ENCODE measurements at regions not wholly inside any gene's neighbourhood (a gene's known extent, or its start where the extent isn't known, plus 50 kb on each side); places are given as distances from the start of the nearest gene placed in this dataset.

DNA sequence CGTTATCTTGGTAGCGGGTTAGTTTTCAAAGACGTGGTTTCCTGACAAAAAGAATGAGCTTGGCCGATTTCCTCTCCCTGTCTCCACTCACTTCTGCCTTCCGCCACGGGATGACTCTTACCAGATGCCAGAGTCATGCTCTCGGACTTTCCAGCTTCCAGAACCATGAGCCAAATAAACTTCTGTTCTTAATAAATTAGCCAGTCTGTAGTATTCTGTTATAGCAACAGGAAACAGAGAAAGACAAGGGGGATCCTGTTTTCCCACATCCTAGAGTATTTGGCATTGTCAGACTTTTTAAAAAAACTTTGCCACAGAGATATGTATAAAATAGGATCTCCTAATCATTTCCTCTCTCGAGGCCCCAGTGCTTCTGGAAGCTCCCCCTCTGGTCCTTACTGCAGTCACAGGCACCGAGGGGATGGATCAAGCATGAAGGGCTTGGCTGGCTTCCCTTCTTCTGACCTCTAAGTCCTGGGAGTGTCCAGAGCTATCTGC lies 84.9 kb upstream of the NAA20 start:
- TF ChIP-seq POLR2AphosphoS5 (IDR thresholded peaks at IDR 0.05) (peak in 1 of 3 donors; percentile 53), POLR2A (IDR thresholded peaks at IDR 0.05) (no peak)
- TF ChIP-seq, protein P1, sequence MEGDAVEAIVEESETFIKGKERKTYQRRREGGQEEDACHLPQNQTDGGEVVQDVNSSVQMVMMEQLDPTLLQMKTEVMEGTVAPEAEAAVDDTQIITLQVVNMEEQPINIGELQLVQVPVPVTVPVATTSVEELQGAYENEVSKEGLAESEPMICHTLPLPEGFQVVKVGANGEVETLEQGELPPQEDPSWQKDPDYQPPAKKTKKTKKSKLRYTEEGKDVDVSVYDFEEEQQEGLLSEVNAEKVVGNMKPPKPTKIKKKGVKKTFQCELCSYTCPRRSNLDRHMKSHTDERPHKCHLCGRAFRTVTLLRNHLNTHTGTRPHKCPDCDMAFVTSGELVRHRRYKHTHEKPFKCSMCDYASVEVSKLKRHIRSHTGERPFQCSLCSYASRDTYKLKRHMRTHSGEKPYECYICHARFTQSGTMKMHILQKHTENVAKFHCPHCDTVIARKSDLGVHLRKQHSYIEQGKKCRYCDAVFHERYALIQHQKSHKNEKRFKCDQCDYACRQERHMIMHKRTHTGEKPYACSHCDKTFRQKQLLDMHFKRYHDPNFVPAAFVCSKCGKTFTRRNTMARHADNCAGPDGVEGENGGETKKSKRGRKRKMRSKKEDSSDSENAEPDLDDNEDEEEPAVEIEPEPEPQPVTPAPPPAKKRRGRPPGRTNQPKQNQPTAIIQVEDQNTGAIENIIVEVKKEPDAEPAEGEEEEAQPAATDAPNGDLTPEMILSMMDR (IDR thresholded peaks at IDR 0.05) = no peak

Data from stomach (tissue), 4 donors.